ENCODE measurements at regions not wholly inside any gene's neighbourhood (a gene's known extent, or its start where the extent isn't known, plus 50 kb on each side); places are given as distances from the start of the nearest gene placed in this dataset.

- TF ChIP-seq CTCF (IDR thresholded peaks at IDR 0.05) (peak; percentile 20; the same call in 2 of the 3 replicates), MYC (IDR thresholded peaks at IDR 0.05; ENCODE audit: borderline replicate concordance, low read length) (no peak), TFCP2L1 (CRISPR knock-in tag; IDR thresholded peaks at IDR 0.05) (no peak), BCL3 (IDR thresholded peaks at IDR 0.05) (no peak)
Observed at GRCh38 chr4:163679189-163679588, 184.7 kb downstream of the TMA16 start.

Data from A549 (cell line).